Osteocyte (in vitro differentiated cells): ENCODE measurements at regions not wholly inside any gene's neighbourhood (a gene's known extent, or its start where the extent isn't known, plus 50 kb on each side); places are given as distances from the start of the nearest gene placed in this dataset.

ENCODE experiments used
- DNase-seq: peaks from one replicate; pipeline ENCODE4 v3.0.0; 2021; ENCODE audit warnings: mixed read lengths; ENCODE audit not compliant: unreplicated experiment; ENCODE audit errors: extremely low spot score
- H3K27ac Mint-ChIP-seq: one replicate; pipeline ENCODE4 v1.8.0; 2021; ENCODE audit warnings: mild to moderate bottlenecking, mixed read lengths; ENCODE audit not compliant: unreplicated experiment
- H3K27me3 Mint-ChIP-seq: one replicate; pipeline ENCODE4 v1.8.0; 2021; ENCODE audit warnings: mixed read lengths; ENCODE audit not compliant: unreplicated experiment
- H3K36me3 Mint-ChIP-seq: one replicate; pipeline ENCODE4 v1.8.0; 2021; ENCODE audit warnings: mixed read lengths; ENCODE audit not compliant: unreplicated experiment
- H3K4me1 Mint-ChIP-seq: one replicate; pipeline ENCODE4 v1.8.0; 2021; ENCODE audit warnings: mixed read lengths; ENCODE audit not compliant: unreplicated experiment
- H3K4me3 Mint-ChIP-seq: one replicate; pipeline ENCODE4 v1.8.0; 2021; ENCODE audit warnings: mild to moderate bottlenecking, moderate library complexity, mixed read lengths; ENCODE audit not compliant: unreplicated experiment
- H3K9me3 Mint-ChIP-seq: one replicate; pipeline ENCODE4 v1.8.0; 2021; ENCODE audit warnings: mixed read lengths; ENCODE audit not compliant: unreplicated experiment
- CTCF ChIP-seq: fragments of 200-600 bp; sonication (generic); IDR thresholded peaks from 2 replicates; pipeline ENCODE4 v1.5.0; 2021; ENCODE audit warnings: antibody characterized with exemption, mild to moderate bottlenecking, moderate library complexity

- TF ChIP-seq CTCF: no peak
Measured at GRCh38 chr5:155097995-155098394, 84.4 kb downstream of the KIF4B start.

GRCh38 chr5:155098433-155098832 lies 84.9 kb downstream of the KIF4B start:
- no peak for DNase-seq
- Mint-ChIP-seq H3K9me3 (no peaks in the 10 kb centered on the region), H3K27me3 (peaks cover 8% of the 10 kb centered on the region), H3K27ac (no peak overlapping the region), H3K4me3 (no peak overlapping the region), H3K4me1 (no peaks in the 10 kb centered on the region), H3K36me3 (no peaks in the 10 kb centered on the region)
- TF ChIP-seq CTCF: no peak

More at GRCh38 chr5:155097995-155098394, 84.4 kb downstream of the KIF4B start:
- H3K36me3 Mint-ChIP-seq: no peaks in the 10 kb centered on the region
- no peaks in the 10 kb centered on the region for H3K9me3 Mint-ChIP-seq
- no peak for DNase-seq
- H3K27ac Mint-ChIP-seq: no peak overlapping the region
- H3K4me1 Mint-ChIP-seq: no peaks in the 10 kb centered on the region
- no peak overlapping the region for H3K4me3 Mint-ChIP-seq
- peaks cover 8% of the 10 kb centered on the region for H3K27me3 Mint-ChIP-seq

- no peak for DNase-seq
- no peak overlapping the region for H3K27ac Mint-ChIP-seq
- H3K27me3 Mint-ChIP-seq: peaks cover 10% of the 10 kb centered on the region
- H3K4me3 Mint-ChIP-seq: no peak overlapping the region
- no peak for TF ChIP-seq CTCF
- H3K4me1 Mint-ChIP-seq: no peaks in the 10 kb centered on the region
- H3K9me3 Mint-ChIP-seq: no peaks in the 10 kb centered on the region
- H3K36me3 Mint-ChIP-seq: no peaks in the 10 kb centered on the region
Measured at GRCh38 chr5:155101697-155102096, 88.1 kb downstream of the KIF4B start.

- no peak for TF ChIP-seq CTCF
- no peaks in the 10 kb centered on the region for H3K9me3 Mint-ChIP-seq
- no peak overlapping the region for H3K4me3 Mint-ChIP-seq
- no peak overlapping the region for H3K27ac Mint-ChIP-seq
- DNase-seq: no peak
- H3K36me3 Mint-ChIP-seq: no peaks in the 10 kb centered on the region
- peaks cover 10% of the 10 kb centered on the region for H3K27me3 Mint-ChIP-seq
- no peaks in the 10 kb centered on the region for H3K4me1 Mint-ChIP-seq
Measured at GRCh38 chr5:155103146-155103545, 89.6 kb downstream of the KIF4B start.

GRCh38 chr5:155104441-155104840 lies 90.9 kb downstream of the KIF4B start:
- Mint-ChIP-seq H3K4me3 (no peak overlapping the region), H3K9me3 (no peaks in the 10 kb centered on the region), H3K4me1 (no peaks in the 10 kb centered on the region), H3K27ac (no peak overlapping the region), H3K27me3 (peaks cover 8% of the 10 kb centered on the region), H3K36me3 (no peaks in the 10 kb centered on the region)
- DNase-seq: no peak
- TF ChIP-seq CTCF: no peak
